Lung (tissue), 11 donors: ENCODE measurements at regions not wholly inside any gene's neighbourhood (a gene's known extent, or its start where the extent isn't known, plus 50 kb on each side); places are given as distances from the start of the nearest gene placed in this dataset.

ENCODE experiments used
- ATAC-seq: fragments of 200-7000 bp; cut with Tn5 transposase; one replicate; pipeline ENCODE4 v1.9.1; 2020; ENCODE audit warnings: moderate number of reproducible peaks; ENCODE audit not compliant: insufficient read depth, low FRiP score
- DNase-seq, 3 donors: peaks; one replicate each; pipeline ENCODE4 v3.0.0-alpha.2; 2013 to 2017
- H3K27ac ChIP-seq, 2 donors: one replicate each; pipeline ENCODE4 v1.5.1; 2013; ENCODE audit warnings: mild to moderate bottlenecking in 2 of 2, moderate library complexity in 2 of 2, control low read depth in 1 of 2, inconsistent platforms in 1 of 2, low read depth in 1 of 2, low read length in 1 of 2
- H3K27me3 ChIP-seq, 3 donors: one replicate each; pipeline ENCODE4 v1.5.1; 2013; ENCODE audit warnings: low read length in 2 of 3; ENCODE audit not compliant: control insufficient read depth in 3 of 3, insufficient read depth in 3 of 3
- H3K36me3 ChIP-seq, 4 donors: one replicate each; pipeline ENCODE4 v1.5.1; 2013; ENCODE audit warnings: low read length in 4 of 4, mild to moderate bottlenecking in 1 of 4, moderate library complexity in 1 of 4; ENCODE audit not compliant: control insufficient read depth in 4 of 4, insufficient read depth in 4 of 4
- H3K4me1 ChIP-seq, 5 donors: one replicate each; pipeline ENCODE4 v1.5.1; 2013; ENCODE audit warnings: low read length in 5 of 5, mild to moderate bottlenecking in 2 of 5, moderate library complexity in 1 of 5; ENCODE audit not compliant: control insufficient read depth in 5 of 5, insufficient read depth in 5 of 5
- H3K4me3 ChIP-seq: one replicate; pipeline ENCODE4 v1.5.1; 2013; ENCODE audit warnings: mild to moderate bottlenecking, control low read depth, moderate library complexity
- H3K9ac ChIP-seq, 2 donors: one replicate each; pipeline ENCODE4 v1.5.1; 2013; ENCODE audit warnings: low read length in 2 of 2, control low read depth in 1 of 2; ENCODE audit not compliant: insufficient read depth in 1 of 2
- H3K9me3 ChIP-seq, 4 donors: one replicate each; pipeline ENCODE4 v1.5.1; 2013; ENCODE audit warnings: low read length in 3 of 4, mild to moderate bottlenecking in 1 of 4, moderate library complexity in 1 of 4; ENCODE audit not compliant: control insufficient read depth in 4 of 4, insufficient read depth in 3 of 4
- CTCF ChIP-seq: IDR thresholded peaks from 2 replicates; pipeline ENCODE4 v1.5.1; 2012; ENCODE audit warnings: mild to moderate bottlenecking; ENCODE audit errors: control extremely low read depth, extremely low read depth
- WGBS, 2 donors: extraction: QIAGEN DNeasy Blood & Tissue Kit; methylation state at CpG; one replicate each; pipeline ENCODE4 v1.1.7; 2013; 5-methylcytosine and 5-hydroxymethylcytosine counted together
- donor health status: control.
- donor health status: control.
- donor health status: Bipolar disorder and iron deficiency.
- donor health status: healthy.
- donor health status: DM: yes; HTN: yes; CAD: no.

GRCh38 chr2:200091126-200091525 is 135.7 kb downstream of the MAIP1 start:
- Histone ChIP-seq H3K27ac (no peak overlapping the region), H3K27me3 (no peaks in the 10 kb centered on the region), H3K4me3 (no peak overlapping the region), H3K9me3 (no peaks in the 10 kb centered on the region), H3K4me1 (peaks cover 0 to 13% (median under 1%) of the 10 kb centered on the region in 5 donors), H3K36me3 (no peaks in the 10 kb centered on the region), H3K9ac (no peak overlapping the region)
- ATAC-seq (no peak), DNase-seq (no peak)
- TF ChIP-seq CTCF, result no peak
- WGBS, 2 donors, result 78 to 82% methylated on average over 2 of the region's 2 CpGs

GRCh38 chr2:200092235-200092634 is 136.9 kb downstream of the MAIP1 start:
- 59 to 64% methylated on average over 2 of the region's 2 CpGs for WGBS, 2 donors
- ATAC-seq (no peak), DNase-seq (no peak)
- Histone ChIP-seq H3K9ac (no peak overlapping the region), H3K9me3 (no peaks in the 10 kb centered on the region), H3K36me3 (no peaks in the 10 kb centered on the region), H3K27me3 (no peaks in the 10 kb centered on the region), H3K4me3 (no peak overlapping the region), H3K27ac (no peak overlapping the region), H3K4me1 (peaks cover 0 to 13% (median 4%) of the 10 kb centered on the region in 5 donors)
- TF ChIP-seq CTCF, result no peak

GRCh38 chr2:200095436-200095835 is 140.1 kb downstream of the MAIP1 start:
- H3K27ac ChIP-seq, result no peak overlapping the region
- no peaks in the 10 kb centered on the region for H3K27me3 ChIP-seq
- no peak overlapping the region for H3K4me3 ChIP-seq
- H3K9ac ChIP-seq, result no peak overlapping the region
- H3K36me3 ChIP-seq, result no peaks in the 10 kb centered on the region
- H3K4me1 ChIP-seq, result peaks cover 0 to 13% (median 4%) of the 10 kb centered on the region in 5 donors
- DNase-seq (no peak), ATAC-seq (no peak)
- no peak for TF ChIP-seq CTCF
- WGBS, 2 donors, result 89 to 95% methylated on average over 3 of the region's 3 CpGs
- H3K9me3 ChIP-seq, result no peaks in the 10 kb centered on the region

- ATAC-seq (no peak), DNase-seq (no peak)
- Histone ChIP-seq H3K27ac (no peak overlapping the region), H3K27me3 (no peaks in the 10 kb centered on the region), H3K4me1 (peaks cover 0 to 19% (median 7%) of the 10 kb centered on the region in 5 donors), H3K36me3 (no peaks in the 10 kb centered on the region), H3K9me3 (no peaks in the 10 kb centered on the region), H3K4me3 (no peak overlapping the region), H3K9ac (no peak overlapping the region)
- TF ChIP-seq CTCF, result no peak
- 88 to 97% methylated on average over 1 of the region's 1 CpG for WGBS, 2 donors
These were observed 143.9 kb downstream of the MAIP1 start for GRCh38 chr2:200099256-200099655.
